Aorta (tissue), 5 donors: ENCODE measurements at regions not wholly inside any gene's neighbourhood (a gene's known extent, or its start where the extent isn't known, plus 50 kb on each side); places are given as distances from the start of the nearest gene placed in this dataset.
"Not testable (repeated sequence)": the region's sequence is repeated elsewhere in the genome, so short reads cannot be mapped to it uniquely, and the experiment has no call there.

ENCODE experiments used
- ATAC-seq: fragments of 200-7000 bp; cut with Tn5 transposase; one replicate; pipeline ENCODE4 v1.9.1; 2022; ENCODE audit warnings: moderate library complexity; ENCODE audit not compliant: low FRiP score
- DNase-seq, 2 donors: peaks; one replicate each; pipeline ENCODE4 v3.0.0-alpha.2; 2020
- H3K27ac ChIP-seq, 2 donors: one replicate each; pipeline ENCODE4 v1.5.1; 2013; ENCODE audit warnings: low read length in 2 of 2, mild to moderate bottlenecking in 2 of 2, moderate library complexity in 2 of 2, control low read depth in 1 of 2, inconsistent platforms in 1 of 2, low read depth in 1 of 2
- H3K27me3 ChIP-seq, 2 donors: one replicate each; pipeline ENCODE4 v1.6.1; 2013; ENCODE audit warnings: control low read depth in 1 of 2, low read length in 1 of 2, mild to moderate bottlenecking in 1 of 2, moderate library complexity in 1 of 2; ENCODE audit not compliant: insufficient read depth in 2 of 2, control insufficient read depth in 1 of 2
- H3K36me3 ChIP-seq, 2 donors: one replicate each; pipeline ENCODE4 v1.6.1; 2013; ENCODE audit warnings: control low read depth in 1 of 2, low read length in 1 of 2, mild to moderate bottlenecking in 1 of 2; ENCODE audit not compliant: insufficient read depth in 2 of 2, control insufficient read depth in 1 of 2
- H3K4me1 ChIP-seq, 2 donors: one replicate each; pipeline ENCODE4 v1.6.1; 2013; ENCODE audit warnings: low read length in 2 of 2, control low read depth in 1 of 2, mild to moderate bottlenecking in 1 of 2, moderate library complexity in 1 of 2; ENCODE audit not compliant: insufficient read depth in 2 of 2, control insufficient read depth in 1 of 2
- H3K4me3 ChIP-seq, 2 donors: one replicate each; pipeline ENCODE4 v1.5.1; 2013; ENCODE audit warnings: low read length in 2 of 2, control low read depth in 1 of 2, mild to moderate bottlenecking in 1 of 2
- H3K9me3 ChIP-seq: one replicate; pipeline ENCODE4 v1.6.1; 2013; ENCODE audit warnings: mild to moderate bottlenecking, low read length; ENCODE audit not compliant: control insufficient read depth
- WGBS, 2 donors: extraction: QIAGEN DNeasy Blood & Tissue Kit; methylation state at CpG; one replicate each; pipeline ENCODE4 v1.1.7; 2013; 5-methylcytosine and 5-hydroxymethylcytosine counted together
- intact Hi-C, 2 donors: fragments of 100-400 bp; cut with DNase I; formaldehyde crosslinking; loops; one replicate each; pipeline versions ENCODE4 v1.14.2 to v1.15.0; 2022
- donor health status: healthy with polysubstance abuse.
- donor health status: Bipolar disorder and iron deficiency.
- donor health status: DM: no; HTN: no; CAD: no.
- donor health status: DM: no; HTN: no; CAD: no.
- donor health status: DM: yes; HTN: yes; CAD: no.

DNA sequence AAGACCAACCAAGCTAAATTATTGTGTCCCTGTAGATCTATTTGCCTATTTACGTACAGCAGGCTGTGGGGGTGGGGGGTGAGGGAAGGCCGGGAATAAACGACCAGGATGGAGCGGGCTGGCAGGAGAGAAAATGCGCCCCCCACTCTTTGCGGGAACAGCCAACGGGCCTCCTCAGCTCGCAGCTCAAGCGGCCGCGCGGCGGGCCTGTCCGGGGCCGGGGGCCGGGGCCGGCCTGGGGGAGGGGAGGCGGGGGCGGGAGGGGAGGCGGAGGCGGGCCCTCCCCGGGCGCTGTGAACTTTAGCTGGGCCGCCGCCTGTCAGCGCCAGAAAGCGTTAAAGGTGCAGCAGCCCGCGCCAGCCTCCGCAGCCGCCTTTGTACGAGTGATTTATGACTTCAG is 679.1 kb downstream of the SPATA31A7 start:
- H3K4me1 ChIP-seq, H3K27me3 ChIP-seq, H3K36me3 ChIP-seq, H3K27ac ChIP-seq, DNase-seq, H3K4me3 ChIP-seq, H3K9me3 ChIP-seq, intact Hi-C loops, ATAC-seq: not testable (repeated sequence)
- WGBS, 2 donors: no CpG with 5 or more reads among the region's 32 CpGs

DNA sequence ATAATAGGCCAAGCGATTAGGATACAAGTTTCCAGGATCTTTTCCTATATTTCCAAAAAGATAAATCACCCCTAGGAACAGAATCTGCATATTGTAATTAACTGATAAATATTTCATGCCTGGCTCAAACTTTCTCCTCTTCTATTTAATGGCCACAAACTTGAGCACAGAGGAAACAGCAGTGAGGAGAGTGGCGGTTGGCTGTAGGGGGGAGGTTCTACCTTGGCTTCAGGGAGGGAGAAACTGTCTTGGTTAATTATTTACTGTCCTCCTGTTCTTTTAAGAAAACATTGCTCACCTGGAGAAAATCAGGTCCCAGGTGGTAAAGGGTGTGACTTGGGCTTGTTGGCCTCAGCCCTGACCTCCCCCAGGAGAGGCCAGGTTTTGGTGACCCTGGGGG is 682.5 kb downstream of the SPATA31A7 start:
- H3K27ac ChIP-seq, H3K9me3 ChIP-seq, H3K36me3 ChIP-seq, intact Hi-C loops, ATAC-seq, H3K4me3 ChIP-seq, DNase-seq, H3K27me3 ChIP-seq, H3K4me1 ChIP-seq: not testable (repeated sequence)
- WGBS, 2 donors: 91 to 96% methylated on average over 1 of the region's 2 CpGs
